GM21381 (cell line): ENCODE measurements at regions not wholly inside any gene's neighbourhood (a gene's known extent, or its start where the extent isn't known, plus 50 kb on each side); places are given as distances from the start of the nearest gene placed in this dataset.
"Not testable (repeated sequence)": the region's sequence is repeated elsewhere in the genome, so short reads cannot be mapped to it uniquely, and the experiment has no call there.

Source experiments
- ATAC-seq: cut with Tn5 transposase; IDR thresholded peaks from one replicate; pipeline ENCODE4 v1.9.1; 2021; ENCODE audit warnings: mild to moderate bottlenecking, moderate library complexity; ENCODE audit not compliant: unreplicated experiment

DNA sequence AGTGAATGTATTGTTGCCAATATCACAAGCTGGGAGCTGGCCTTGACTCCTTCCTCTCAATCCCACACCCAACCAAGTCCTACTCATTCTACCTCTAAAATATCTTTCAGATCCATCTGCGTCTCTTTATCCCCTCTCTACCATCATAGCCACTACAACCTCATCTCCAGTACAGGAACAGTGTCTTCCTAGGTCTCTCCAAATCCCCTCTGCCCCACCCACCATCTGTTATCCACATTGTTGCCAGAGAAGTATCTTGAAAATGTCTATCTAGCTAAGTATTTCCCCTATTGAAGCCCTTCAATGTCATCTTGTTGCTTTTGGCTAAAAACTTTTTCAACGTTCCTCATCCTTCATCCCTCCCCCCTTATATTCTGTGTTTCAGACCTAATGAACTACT, 244.7 kb downstream of the C12orf75 start:
- no peak for ATAC-seq

DNA sequence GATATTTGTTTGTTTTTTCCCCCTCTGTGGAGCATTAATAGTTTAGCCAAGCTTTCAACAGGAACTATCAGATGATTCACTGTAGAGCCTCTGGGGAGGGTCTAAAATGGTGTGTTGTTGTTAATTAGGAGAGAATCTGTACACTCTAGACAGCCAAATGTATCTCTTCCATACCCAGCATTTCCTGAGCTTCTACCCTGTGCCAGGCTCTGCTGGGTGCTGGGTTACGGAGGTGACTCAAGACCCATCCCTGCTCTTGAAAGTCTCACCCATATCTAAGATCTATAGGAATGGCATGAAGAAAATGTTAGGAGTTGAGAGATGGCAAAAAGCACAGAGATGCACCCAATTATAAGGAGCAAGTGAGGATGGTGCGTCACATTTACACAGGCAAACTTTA, 245.8 kb downstream of the C12orf75 start:
- no peak for ATAC-seq

DNA sequence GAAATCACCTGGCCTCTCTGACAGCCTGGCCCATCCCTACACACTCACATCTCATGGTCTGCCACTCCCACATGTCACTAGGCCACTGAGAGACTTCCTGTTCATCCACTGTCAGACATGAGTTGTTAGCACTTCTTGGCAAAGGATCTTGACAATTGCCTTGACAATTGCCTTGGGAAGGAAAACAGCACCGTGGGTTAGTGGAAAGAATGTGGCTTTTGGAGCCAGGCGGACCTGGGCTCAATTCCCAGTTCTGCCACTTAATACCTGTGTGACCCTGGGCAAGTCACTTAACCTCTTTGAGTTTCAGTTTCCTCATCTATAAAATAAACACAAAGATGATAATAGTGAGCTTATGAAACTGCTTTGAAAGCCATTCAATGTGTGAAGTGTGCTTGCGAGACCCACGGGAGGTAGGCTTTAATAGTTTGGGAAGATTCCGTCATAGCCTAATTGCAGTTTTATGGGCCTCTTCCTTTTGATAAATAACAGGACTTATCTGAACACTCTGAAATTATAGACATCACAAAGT, 250.4 kb downstream of the C12orf75 start:
- ATAC-seq, result no peak

DNA sequence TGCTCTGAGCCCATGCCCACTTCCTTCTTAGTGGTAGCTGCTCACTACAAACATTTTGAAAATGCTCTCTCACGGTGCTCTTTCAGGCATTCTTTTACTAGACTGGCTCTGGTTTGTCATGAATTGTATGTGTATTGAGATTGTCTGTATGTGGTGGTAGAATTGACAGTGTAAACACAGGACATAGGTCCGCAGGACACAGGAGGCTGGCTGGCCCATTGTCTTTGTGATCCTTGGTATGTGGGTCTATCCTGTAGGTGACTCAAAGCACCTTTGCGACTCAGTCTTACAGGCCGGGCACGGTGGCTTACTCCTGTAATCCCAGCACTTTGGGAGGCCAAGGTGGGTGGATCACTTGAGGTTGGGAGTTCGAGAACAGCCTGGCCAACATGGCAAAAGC, 250.9 kb downstream of the C12orf75 start:
- no peak for ATAC-seq

DNA sequence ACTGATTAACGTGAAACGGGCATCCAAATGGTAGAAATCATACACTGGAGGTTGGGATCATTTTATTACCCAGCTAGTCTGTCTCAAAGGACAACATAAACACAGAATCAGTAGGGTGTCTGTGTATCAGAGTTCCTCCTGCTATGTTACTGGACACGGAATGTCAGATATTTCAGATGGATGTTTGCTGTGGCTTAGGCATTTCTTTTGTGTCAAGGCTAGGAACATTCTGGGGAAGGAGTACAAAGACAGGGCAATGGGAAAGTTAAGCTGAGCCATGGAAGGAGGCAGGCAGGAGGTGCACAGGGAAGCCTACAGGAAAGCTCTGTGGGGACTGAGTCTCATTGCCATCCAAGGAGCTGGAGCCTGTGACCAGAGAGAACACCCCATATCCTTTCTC, 254.6 kb downstream of the C12orf75 start:
- ATAC-seq, result no peak

DNA sequence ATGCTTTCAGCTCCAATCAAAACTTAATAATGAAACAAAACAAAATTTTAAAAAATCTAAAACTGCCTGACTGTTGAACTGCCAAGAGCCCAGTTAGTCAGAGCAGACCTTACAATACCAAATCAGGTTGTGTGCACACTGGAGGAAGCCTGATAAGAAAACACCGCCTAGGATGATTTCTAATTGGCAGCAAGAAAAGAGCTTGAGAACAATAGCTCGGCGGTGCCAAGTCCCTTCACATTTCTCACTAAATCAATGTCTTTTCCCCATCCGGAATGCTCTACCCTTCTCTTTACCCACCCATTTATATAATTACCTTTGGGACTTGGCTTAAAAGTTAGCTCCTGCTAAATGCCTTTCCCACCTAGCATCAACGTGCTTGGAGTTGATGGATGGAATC, 256.7 kb downstream of the C12orf75 start:
- ATAC-seq, result no peak

DNA sequence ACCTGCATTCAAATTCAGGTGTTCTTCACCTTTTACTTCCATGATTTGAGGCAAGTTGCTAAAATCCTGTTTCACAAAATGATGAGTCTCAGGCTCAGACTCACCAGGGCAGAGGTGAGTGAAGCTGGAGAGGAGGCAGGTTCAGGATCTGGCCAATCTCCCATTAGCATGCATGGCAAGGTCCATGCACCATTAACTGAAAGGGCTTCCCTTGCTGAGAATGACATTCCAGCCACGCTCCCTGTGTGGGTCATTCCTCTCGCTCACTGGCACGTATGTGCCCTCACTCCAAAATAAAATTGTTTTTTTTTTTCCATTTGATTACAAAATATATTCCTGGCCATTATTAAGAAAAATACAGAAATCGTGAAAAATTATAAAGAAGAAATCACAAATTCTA, 257.6 kb downstream of the C12orf75 start:
- ATAC-seq, result no peak

DNA sequence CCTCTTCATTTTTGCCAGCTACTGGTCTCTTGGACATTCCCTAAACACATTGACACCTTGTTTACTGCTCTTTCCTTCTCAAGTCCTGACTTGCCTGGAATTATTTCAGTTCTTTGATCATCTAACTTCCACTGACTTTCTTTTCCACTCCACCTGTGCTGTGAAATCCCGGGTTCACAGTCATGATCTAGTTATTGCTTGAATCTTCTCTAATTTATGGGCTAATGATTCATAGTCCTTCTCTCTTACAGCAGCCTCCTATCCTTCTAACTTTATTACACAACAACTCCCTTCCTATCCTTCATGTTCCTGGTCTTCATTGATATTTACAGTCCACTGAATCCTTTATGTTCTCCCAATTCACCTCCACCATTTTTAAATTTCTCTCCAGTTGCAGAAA, 260.1 kb downstream of the C12orf75 start:
- no peak for ATAC-seq

DNA sequence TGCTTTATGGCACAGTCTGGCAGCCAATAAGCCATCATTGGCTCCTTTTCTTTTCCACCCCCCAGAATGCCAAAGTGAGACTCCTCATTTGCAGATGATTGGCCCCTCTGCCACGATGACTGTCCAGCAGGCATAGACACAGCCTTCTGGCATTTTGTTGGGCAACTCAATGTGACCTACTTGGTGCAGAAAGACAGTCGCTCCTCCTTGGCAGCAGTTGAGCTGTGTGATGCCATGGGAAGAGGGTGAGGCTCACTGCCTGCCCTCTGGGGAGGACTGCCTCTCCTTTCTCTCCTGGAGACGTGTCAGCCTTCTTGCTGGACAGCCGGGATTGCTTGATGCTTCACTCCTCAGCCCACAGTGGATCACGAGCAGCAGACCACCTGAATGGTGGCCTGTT, 264.9 kb downstream of the C12orf75 start:
- no peak for ATAC-seq

DNA sequence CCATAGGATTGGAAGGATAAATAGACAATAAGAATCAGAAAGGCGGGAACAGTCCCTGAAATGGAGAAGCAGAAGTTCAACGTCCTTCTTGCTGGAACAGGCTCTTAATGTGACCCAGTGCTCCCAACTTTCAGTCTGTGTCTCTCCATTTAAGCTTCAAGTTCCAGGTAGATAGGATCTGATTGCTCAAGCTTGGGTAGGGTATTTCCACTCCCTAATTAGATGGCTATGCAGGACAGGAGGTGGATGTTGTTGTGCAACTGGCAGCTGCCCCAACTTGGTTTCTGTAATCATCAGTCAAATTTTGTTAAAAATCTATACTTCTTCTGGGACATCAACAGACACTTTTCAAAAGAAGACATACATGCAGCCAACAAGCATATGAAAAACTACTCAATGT, 266.2 kb downstream of the C12orf75 start:
- ATAC-seq, result no peak

DNA sequence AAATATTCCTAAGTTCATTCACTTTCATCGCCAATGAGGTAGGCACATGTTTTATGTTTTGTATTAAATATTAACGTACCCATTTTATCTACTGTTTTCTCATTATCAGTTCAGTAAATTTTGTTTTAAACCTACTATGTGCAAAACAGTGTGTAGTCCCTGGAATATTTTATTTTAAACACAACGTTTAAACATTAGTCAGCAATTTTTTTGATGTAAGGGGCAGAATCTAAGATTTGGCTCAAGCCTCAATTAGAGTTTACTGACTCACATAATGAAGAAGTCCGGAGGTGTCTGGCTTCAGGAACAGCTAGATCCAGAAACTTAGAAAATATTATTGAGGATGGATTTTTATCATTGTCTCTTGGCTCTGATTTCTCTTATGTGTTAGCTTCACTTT, 267.5 kb downstream of the C12orf75 start:
- ATAC-seq, result no peak

DNA sequence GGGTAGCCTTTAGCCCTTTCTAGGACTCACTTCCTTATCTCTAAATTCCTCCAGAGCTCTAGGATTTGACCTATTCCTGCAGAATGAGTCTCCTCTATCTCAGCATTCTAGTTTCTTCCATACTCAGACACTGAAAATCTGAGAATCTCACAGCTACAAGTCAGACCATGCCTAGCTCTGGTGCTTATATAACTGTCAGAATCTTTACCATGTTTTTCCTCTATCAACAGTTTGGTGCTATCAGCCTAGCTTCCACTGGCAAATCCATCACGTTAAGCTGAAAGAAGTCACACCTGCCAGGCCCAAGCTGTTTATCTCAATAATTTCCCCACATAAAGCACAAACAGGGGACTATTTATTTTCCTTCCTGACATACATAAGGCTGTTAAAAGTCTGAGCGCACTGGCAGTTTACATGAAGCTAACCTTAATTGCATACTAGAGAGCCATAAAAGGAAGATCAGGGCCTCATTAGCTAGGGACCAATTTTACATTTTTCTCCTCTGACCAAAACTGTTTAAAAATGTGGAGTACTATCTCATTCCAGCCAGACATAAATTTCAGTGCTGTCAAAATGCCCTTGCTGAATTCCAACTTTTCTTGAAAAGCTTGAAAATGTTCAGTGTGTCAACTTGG, 270.5 kb downstream of the C12orf75 start:
- ATAC-seq, result no peak

DNA sequence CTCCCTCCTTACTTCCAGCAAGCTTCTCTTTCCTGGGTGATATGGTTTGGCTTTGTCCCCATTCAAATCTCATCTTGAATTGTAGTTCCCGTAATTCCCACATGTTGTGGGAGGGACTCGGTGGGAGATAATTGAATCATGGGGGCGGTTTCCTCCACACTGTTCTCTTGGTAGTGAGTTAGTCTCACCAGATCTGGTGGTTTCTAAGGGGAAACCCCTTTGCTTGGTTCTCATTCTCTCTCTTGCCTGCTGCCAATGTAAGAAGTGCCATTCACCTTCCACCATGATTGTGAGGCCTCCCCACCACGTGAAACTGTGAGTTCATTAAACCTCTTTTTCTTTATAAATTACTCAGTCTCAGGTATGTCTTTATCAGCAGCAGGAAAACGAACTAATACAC, 271.8 kb downstream of the C12orf75 start:
- not testable (repeated sequence) for ATAC-seq

DNA sequence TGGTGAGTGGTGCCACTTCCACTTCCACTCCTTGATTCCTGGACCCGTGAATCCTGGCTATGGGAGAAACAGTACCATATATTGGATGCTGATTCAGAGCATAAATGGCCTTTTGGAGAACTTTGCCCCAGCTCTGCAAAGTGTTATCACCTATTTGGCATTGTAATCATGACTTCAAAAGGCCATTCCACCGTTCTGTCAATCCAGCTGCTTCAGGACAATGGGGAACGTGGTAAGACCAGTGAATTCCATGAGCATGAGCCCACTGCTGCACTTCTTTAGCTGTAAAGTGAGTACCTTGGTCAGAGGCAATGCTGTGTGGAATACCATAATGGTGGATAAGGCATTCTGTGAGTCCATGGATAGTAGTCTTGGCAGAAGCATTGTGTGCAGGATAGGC, 273.8 kb downstream of the C12orf75 start:
- ATAC-seq, result not testable (repeated sequence)

DNA sequence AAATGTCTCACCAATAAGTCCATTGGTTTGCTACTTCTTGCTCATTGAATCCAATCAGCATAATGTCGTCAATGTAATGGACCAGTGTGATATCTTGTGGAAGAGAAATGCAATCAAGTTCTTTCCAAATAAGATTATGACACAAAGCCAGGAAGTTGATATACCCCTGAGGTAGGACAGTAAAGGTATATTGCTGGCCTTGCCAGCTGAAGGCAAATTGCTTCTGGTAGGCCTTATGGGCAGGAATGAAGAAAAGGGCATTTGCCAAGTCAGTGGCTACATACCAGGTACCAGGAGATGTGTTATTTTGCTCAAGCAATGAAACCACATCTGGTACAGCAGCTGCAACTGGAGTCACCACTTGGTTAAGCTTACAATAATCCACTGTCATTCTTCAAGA, 276.1 kb downstream of the C12orf75 start:
- ATAC-seq, result not testable (repeated sequence)

DNA sequence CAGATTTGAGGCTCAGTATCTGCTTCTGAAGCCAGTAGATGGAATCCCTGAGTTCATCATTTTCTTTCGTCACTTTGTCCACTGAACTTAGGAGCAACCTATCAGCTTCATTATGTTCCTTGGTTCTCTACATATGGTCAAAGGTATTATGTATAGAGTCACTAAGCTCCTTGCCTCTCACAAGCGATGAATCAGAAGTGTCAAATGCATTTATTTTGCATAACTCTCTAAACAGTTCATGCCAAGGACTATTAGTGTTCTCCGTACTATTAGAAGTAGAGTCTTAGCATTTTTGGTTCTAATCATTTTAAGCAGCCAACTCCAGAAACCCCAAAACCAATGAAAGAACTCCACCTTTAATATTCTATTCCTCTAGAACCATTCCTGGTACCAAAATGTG, 278.5 kb downstream of the C12orf75 start:
- ATAC-seq, result not testable (repeated sequence)

DNA sequence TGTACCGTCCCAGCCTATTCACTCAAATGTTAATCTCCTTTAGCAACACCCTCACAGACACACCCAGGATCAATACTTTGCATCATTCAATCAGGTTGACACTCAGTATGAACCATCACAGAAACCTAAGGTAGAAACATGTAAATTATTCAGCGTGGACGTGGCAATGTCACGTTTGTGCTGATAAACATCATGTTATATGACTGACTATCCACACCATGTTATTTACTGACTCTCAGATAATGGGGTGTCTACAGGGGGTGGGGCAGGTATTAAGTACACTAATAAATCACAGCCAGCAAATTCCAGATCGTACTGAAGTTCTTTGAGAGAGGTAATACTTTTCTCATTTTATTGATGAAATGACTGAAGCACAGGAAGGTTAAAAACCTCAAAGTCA, 280.0 kb downstream of the C12orf75 start:
- ATAC-seq, result no peak

DNA sequence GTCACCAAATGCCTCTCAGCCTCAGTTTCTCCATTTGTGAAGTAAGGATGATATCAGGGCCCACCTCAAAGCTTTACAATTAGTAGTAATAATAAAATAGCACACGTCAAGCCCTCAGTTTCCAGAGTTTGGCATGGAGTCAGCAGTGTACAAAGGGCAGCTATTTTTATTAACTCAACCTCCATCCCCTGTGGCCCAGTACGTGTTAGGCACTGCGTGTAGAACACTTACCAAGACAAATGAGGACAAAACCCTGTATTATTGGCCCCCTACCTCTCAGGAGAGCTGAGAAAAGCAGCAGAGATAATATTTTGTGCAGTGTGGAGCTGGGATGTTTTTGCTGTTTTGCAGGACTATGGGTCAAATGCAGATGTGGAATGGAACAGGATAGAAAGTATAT, 280.8 kb downstream of the C12orf75 start:
- no peak for ATAC-seq

DNA sequence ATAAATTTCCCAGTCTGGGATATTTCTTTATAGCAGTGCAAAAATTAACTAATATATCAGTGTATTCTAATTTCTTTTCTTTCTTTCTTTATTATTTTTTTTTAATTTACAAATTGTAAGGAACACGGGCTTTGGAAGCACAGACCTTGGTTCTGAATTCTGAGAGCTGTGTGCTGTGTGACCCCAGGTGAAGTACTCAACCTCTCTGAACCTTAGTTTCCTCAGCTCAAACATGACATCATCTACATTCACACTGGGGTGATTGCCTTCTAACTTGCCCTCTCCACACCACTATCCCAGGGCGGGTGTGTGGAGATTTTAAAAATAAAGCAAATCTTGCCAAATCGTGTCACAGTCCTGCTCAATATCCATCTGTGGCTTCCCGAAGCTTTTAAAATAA, 282.8 kb downstream of the C12orf75 start:
- ATAC-seq, result no peak

DNA sequence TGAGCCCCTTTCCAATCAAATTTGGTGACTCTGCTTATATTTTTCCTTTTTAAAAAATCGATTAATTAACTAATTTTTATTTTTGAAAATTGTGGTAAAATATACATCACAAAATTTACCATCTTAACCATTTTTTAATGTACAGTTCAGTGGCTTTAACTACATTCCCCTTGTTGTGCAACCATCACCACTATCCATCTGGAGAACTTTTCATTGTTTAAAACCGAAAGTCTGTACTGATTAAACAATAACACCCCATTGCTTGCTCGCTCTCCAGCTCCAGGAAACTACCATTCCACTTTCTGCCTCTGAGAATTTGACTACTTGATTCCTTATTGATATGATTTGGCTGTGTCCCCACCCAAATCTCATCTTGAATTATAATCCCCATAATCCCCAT, 283.4 kb downstream of the C12orf75 start:
- no peak for ATAC-seq

DNA sequence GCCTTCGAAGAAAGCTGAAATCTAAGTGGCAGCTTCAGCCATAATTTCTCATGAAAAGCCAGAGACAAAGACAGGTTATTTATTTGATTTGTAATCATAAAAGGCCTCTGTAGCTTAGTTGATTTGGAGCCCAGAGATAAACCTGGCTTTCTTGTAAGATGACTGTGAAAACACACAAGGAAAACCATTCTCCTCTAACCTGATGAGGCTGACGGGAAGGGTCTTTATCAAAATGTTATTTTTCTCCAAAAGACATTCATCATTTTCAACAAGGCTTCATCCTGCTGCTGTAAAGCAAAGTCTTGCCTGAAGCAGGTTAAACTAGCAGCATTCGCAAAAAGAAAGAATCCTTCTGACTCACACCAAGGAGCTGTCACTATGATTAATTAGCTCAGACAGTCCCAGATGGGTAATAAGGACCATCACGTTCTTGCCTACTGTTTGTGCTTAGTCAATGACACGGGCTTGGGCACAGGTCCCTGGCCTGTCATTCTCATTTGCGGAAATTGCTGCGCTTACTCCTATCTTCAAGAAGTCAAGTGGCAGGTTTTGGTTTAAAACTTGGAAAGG, 286.6 kb downstream of the C12orf75 start:
- no peak for ATAC-seq

DNA sequence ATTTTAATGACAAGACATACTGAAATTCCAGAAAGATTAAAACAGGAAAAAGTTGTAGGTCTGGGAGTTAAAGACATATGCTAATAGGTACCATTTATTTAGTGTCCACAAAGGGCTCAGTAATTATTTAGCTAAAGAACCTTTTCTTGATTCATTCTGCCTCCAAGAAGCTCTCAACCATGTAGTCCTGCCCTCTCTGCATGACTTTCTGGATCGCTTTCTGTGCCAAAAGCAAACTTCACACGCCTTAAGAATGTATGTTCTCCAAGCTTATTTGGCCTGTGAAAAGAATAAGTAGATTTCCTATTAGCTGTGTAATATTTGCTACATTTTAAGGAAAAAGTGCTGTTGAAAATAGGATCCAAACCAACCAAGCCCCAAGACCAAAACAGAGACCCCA, 291.7 kb downstream of the C12orf75 start:
- ATAC-seq, result no peak
